Fibroblast of skin of right quadriceps (primary cell): ENCODE measurements at regions not wholly inside any gene's neighbourhood (a gene's known extent, or its start where the extent isn't known, plus 50 kb on each side); places are given as distances from the start of the nearest gene placed in this dataset.
A peak's percentile ranks its signal among the peaks of the same experiment; 100 is the strongest.
"Not testable (repeated sequence)": the region's sequence is repeated elsewhere in the genome, so short reads cannot be mapped to it uniquely, and the experiment has no call there.

Source experiments
- DNase-seq: peaks from one replicate; pipeline ENCODE4 v3.0.0-alpha.2; 2013

DNA sequence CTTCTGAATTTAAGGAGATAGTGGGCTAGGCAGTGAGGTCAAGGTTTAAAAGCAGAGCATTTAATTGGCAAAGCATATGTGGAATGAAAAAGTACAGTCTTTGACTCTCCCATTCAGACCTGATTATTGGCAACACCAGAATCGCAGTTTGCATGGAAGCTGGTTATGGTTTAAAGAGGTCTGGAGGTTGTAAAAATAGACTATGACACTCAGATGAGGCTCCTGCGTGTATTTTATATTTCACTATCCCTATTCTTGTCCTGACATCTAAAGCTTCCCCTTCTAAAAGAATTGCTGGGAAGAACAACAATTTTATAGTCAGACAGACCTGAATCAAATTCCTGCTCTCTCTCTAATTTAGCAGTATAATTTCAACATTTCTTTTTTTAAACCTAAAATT lies 302.9 kb downstream of the PCDH7 start:
- DNase-seq, result no peak

DNA sequence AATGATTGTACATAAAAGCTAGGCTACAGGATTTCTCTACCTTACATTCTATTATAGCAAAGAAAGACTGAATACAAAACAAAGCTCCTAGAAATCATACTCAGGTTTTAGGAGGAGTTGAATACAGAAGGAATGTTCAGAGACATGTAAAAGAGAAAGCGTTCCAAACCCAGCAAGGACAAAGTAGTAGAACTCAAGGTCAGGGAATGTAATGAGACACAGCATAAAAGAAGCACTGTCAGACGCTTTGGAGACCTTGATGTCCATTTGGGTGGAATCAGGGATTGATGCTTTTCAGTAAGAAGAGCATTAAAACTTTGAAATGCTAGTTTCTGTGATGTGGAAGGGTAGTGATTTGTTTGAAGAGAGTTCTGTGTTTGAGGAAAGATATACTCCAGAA lies 303.6 kb downstream of the PCDH7 start:
- no peak for DNase-seq

DNA sequence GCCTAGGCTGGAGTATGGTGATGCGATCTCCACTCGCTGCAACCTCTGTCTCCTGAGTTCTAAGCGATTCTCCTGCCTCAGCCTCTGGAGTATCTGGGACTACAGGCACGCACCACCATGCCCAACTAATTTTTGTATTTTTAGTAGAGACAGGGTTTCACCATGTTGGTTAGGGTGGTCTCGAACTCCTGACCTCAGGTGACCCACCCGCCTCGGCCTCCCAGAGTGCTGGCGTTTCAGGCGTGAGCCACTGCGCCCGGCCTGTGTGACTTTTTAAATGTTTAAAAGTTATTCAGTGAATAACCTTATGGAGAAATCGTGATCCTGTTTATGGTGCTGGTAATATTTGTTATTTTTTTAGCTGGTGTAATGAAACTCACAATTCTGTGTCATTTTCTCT lies 304.6 kb downstream of the PCDH7 start:
- not testable (repeated sequence) for DNase-seq

DNA sequence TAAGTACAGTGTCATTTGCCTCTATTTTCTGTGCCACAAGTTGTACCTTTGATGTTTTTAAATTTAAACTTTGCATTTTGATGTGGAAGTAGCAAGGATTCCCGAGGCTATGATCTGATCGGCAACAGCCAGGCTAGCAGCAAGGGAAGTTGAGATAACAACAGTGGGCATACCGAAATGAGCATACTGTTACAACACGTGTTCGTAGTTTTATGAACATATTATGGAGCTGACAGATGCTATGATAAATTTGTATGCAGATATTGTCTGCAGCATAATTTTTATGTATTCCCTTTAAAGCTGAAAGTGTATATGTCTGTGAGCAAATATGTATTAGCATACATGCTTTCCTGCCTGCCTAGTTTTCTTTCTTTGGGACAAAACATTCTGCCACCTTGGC lies 306.1 kb downstream of the PCDH7 start:
- no peak for DNase-seq

- DNase-seq, result no peak
These were observed 314.4 kb downstream of the PCDH7 start for GRCh38 chr4:31034550-31034949.

DNA sequence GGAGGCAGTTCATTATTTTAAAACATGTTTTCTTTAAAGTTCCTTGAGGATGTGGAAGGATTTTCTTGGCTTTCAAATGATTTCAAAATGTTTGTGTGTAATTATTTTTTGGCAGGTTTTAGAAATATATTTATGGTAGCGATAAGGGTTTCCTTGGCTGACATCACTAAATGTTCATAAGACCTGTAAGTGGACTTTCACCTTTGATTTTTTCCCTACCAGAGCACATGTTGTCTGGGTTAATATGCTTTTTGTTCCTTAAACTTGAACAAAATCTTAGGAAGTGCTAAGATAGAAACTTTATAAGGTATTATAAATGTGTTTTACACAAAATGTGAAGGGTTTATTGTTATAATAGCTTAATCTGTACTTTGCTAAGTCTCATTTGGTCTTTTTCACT lies 315.6 kb downstream of the PCDH7 start:
- no peak for DNase-seq

DNA sequence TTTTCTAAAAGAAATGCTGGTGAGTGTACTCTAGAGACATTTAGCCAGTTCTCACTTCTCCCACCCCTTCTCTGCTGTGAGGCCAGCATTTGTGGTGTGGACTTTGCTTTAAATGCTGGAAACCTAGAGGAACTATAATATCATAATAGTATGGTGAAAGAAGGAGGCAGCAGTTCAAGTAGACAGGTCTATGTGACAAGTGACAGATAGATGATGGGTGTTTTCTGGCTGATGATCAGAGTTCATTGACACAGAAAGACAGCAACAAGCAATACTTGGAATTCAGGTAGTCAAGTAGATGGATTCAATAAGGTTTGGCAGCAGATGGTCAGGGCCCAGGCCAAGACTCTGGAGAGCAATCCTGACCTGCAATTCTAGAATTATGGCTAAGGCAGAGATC lies 317.5 kb downstream of the PCDH7 start:
- no peak for DNase-seq

GRCh38 chr4:31039382-31039781 lies 319.2 kb downstream of the PCDH7 start:
- no peak for DNase-seq

DNA sequence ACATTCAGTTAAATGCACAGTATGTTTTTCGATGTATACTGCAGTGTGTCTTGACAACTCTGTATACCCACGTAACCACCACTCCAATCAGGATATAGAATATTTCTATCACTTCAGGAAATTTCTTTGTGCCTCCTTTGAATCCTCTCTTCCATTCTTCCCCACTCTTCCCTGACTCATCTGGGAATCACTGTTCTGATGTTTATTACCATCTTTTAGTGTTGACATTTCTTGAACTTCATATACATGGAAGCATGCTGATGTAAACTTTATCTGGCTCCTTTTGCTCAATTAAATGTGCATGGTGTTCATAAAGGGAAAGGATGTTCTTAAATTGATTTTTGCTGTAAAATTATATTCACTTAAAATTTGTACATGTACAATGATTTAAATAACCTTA lies 319.9 kb downstream of the PCDH7 start:
- no peak for DNase-seq

DNA sequence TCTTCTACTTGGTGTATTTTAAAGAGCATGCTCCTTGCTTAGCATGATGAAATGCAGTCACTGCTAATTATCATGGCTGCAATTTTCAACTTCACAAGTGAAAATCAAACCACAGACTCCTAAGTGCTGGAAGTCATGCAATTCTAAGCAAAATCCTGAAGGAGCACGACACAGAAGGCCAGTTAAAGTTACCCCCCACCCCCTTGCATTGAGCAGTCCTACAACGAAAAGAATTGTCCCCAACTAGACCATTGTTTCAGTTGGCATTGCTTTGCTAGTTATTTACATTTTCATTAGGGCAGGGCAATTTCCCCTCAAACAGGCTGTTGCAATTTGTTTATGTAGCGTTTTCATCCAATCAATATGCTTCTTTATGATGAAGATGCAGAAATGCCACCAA lies 321.2 kb downstream of the PCDH7 start:
- no peak for DNase-seq

DNA sequence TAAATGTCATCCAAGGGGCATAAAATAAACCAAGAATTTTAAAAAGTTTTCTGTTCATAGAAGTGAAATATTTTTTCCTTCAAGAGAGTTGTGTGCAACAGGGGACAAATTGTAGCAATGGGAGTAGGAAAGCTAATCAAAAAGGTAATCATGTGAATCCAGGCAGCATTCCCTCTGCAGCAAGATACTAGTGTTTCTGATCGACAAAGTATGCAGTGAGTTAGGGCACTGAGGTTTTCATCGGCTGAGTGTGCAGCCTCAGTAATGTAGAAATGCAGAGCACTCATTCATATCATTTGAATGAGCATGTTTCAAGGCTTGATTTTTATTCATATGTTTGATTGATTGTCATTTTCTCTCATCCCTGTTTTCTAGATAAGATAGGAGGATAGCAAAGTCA lies 321.7 kb downstream of the PCDH7 start:
- no peak for DNase-seq

DNA sequence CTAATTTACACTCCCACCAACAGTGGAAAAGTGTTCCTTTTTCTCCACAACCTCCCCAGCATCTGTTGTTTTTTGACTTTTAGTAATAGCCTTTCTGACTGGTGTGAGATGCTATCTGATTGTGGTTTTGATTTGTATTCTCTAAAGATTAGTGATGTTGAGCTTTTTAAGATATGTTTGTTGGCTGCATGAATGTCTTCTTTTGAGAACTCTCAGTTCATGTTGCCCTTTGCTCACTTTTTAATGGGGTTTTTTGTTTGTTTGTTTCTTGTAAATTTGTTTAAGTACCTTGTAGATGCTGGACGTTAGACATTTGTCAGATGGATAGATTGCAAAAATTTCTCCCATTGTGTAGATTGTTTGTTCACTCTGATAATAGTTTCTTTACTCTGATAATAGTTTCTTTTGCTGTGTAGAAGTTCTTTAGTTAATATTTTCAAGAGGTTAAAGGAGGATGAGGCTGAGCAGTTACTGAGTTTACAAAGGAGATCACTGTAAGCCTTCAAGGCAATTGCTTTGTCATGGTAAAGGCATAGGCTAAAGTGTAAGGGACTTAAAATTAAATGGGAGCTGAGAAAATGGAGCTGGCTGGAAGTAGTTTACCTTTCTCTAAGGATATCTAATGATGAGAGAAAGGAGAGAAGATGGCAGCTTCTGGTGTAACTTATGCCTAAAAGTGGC lies 323.4 kb downstream of the PCDH7 start:
- DNase-seq, result no peak

DNA sequence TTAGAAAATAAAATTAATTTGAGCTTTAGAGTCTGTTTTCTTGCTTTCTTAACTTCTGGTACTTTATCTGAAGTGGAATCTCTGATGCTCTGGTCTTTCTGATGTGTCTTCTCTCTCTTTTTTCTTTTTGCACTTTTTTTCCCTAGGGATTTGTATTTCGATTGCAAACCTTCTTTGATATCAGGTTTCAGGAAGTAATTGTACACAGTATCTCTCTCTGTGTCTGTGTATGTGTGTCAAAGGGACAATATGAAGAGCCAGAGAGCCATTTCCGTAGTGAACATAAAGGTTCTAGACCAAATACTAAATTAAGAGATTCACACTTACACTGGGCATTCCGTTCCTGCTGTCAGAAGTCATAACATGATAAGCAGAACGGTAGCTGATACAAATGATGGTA lies 325.0 kb downstream of the PCDH7 start:
- no peak for DNase-seq

GRCh38 chr4:31045724-31046318 lies 325.7 kb downstream of the PCDH7 start:
- DNase-seq, result no peak

DNA sequence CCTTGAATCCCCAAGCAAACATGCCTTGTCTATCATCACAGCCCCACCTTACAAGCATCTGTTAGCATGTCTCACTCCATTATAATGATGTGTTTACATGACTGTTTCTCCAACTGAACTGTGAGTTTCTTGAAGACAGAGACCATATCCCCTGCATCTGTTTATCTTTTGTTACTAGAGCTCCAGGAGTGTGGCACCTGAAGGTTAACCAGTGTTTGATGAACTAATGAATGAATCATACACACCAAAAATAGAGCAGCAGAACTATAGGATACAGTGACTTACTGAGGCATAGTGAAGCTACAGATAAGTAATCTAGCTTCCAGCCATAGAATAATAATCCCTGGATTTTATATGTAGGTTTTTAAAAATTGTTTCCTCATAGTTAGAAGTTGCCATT lies 331.0 kb downstream of the PCDH7 start:
- no peak for DNase-seq

DNA sequence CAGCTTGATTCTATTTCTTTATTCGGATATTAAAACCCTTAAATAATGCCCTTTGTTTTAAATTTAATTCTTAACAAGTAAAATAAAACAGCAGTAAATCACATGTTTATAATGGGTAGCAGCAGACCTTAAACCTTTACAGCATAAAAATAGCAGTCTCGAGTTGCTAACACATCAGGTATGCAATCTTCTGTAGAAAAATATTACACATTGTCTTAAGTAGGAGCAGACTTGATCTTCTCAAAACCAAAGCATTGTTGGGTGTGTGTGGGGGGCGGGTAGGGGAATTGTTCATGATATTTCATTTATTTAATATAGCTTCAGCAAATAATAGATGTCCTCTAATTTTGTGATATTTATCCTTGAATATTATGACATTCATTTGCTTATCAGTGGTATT lies 331.4 kb downstream of the PCDH7 start:
- no peak for DNase-seq

DNA sequence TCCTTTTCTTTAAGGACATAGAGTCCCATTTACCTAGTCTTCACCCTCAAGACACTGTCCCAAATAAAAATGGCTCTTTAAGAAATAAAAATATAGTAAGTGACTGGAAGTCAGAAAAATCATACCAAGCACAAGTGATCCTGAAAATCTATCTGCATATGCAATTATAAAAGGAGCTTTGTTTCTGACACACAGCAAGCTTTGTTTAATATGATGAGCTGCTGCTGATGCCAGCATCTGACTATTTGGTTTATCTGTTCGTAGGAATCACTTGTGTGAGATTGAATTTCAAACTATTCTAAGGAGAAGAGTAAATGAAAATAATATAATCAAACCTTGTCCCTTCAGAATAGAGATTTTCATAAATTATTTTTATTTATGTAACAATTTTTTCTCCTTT lies 332.4 kb downstream of the PCDH7 start:
- no peak for DNase-seq

- DNase-seq, result no peak
These were observed 333.3 kb downstream of the PCDH7 start for GRCh38 chr4:31053451-31053850.

DNA sequence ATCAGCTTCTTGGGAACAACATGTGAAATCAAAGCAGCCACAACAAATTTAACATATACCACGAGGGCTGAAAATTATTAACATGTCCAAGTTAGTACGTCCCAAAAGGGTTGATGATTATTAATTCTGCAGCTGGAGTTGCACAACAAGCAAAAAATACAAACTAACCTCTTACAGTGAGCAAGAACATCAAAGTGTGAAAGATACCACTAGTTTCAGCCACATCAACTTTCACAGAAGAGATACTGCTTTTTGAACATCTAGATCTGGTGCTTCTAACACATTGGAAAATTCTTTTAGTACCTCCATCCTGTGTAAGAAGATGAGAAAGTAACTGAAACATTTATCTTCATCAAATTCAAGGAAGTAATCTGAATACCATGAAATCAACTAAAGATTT lies 334.1 kb downstream of the PCDH7 start:
- no peak for DNase-seq

DNA sequence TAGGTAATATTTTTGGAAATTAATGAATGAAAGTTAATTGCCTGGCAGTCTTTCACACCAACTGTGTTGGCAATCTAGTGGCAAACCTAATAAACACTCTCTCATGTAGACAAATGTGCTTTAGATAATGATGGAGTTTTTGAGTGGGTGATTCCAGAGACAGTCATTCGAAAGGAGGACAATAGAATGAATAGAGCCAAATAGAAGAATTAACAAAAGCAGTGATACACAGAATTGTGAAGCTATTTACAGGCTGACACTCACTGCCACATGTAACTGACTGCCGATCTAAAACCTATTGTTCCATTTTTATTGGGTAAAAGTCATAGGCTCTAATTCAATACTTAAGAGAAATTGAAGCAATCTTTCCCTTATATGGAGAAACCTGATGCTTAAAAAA lies 338.5 kb downstream of the PCDH7 start:
- DNase-seq, result no peak

- peak; percentile 3 for DNase-seq
These were observed 339.8 kb downstream of the PCDH7 start for GRCh38 chr4:31059753-31060522.

GRCh38 chr4:31065086-31065485 lies 344.9 kb downstream of the PCDH7 start:
- no peak for DNase-seq

- DNase-seq, result no peak
These were observed 348.3 kb downstream of the PCDH7 start for GRCh38 chr4:31068257-31069075.

- no peak for DNase-seq
These were observed 349.0 kb downstream of the PCDH7 start for GRCh38 chr4:31069151-31069550.
